ENCODE measurements at regions not wholly inside any gene's neighbourhood (a gene's known extent, or its start where the extent isn't known, plus 50 kb on each side); places are given as distances from the start of the nearest gene placed in this dataset.

- intact Hi-C loops (cut with DNase I): no loop called here
- Histone ChIP-seq H3K4me3 (peak overlapping the region in 1 of 4 donors; percentile 8), H3K4me1 (peaks cover 6 to 35% (median 29%) of the 10 kb centered on the region in 3 donors), H3K9me3 (no peaks in the 10 kb centered on the region), H3K27ac (peak overlapping the region in 3 of 4 donors; percentile 49 to 76 (median 73)), H3K36me3 (no peaks in the 10 kb centered on the region), H3K27me3 (no peaks in the 10 kb centered on the region)
- FAIRE-seq (no peak), ATAC-seq (peak; percentile 83 to 91 (median 88)), DNase-seq (peak in 2 of 6 donors; percentile 28 to 40)
- no peak for TF ChIP-seq CTCF (IDR thresholded peaks at IDR 0.05)
- WGBS, 2 donors: 6 to 11% methylated on average over 3 of the region's 3 CpGs
Measured at GRCh38 chr14:51431033-51431709, 191.1 kb downstream of the TMX1 start.

- H3K4me3 ChIP-seq: no peak overlapping the region
- TF ChIP-seq CTCF (IDR thresholded peaks at IDR 0.05): no peak
- no peaks in the 10 kb centered on the region for H3K9me3 ChIP-seq
- no peak for ATAC-seq
- peak overlapping the region in 3 of 4 donors; percentile 10 to 76 (median 73) for H3K27ac ChIP-seq
- no peaks in the 10 kb centered on the region for H3K36me3 ChIP-seq
- WGBS, 2 donors: 15 to 21% methylated on average over 1 of the region's 1 CpG
- peaks cover 6 to 35% (median 29%) of the 10 kb centered on the region in 3 donors for H3K4me1 ChIP-seq
- no peak for DNase-seq
- intact Hi-C loops (cut with DNase I): no loop called here
- no peaks in the 10 kb centered on the region for H3K27me3 ChIP-seq
- no peak for FAIRE-seq
Measured at GRCh38 chr14:51431741-51432140, 191.7 kb downstream of the TMX1 start.

GRCh38 chr14:51432302-51432948 lies 192.4 kb downstream of the TMX1 start:
- peak overlapping the region in 2 of 4 donors; percentile 73 to 76 for H3K27ac ChIP-seq
- H3K27me3 ChIP-seq: no peaks in the 10 kb centered on the region
- intact Hi-C loops (cut with DNase I): no loop called here
- H3K9me3 ChIP-seq: no peaks in the 10 kb centered on the region
- H3K36me3 ChIP-seq: no peaks in the 10 kb centered on the region
- 54 to 72% methylated on average over 3 of the region's 3 CpGs for WGBS, 2 donors
- H3K4me3 ChIP-seq: no peak overlapping the region
- no peak for DNase-seq
- TF ChIP-seq CTCF (IDR thresholded peaks at IDR 0.05): no peak
- ATAC-seq: peak in 2 of 4 donors; percentile 19 to 36
- FAIRE-seq: no peak
- peaks cover 6 to 35% (median 29%) of the 10 kb centered on the region in 3 donors for H3K4me1 ChIP-seq

DNA sequence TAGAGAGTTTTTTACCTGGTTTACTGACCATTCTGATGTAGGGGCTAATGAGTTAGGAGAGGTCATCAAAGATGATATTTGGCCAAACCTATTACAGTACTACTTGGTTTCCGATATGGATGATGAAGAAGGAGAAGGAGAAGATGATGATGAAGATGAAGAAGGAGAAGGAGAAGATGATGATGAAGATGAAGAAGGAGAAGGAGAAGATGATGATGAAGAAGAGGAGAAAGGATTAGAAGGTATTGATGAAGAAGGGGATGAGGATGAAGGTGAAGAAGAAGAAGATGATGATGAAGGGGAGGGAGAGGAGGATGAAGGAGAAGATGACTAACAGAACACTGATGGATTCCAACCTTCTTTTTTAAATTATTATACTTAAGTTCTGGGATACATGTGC lies 196.6 kb downstream of the TMX1 start:
- FAIRE-seq (no peak), DNase-seq (no peak), ATAC-seq (no peak)
- no peak for TF ChIP-seq CTCF (IDR thresholded peaks at IDR 0.05)
- Histone ChIP-seq H3K9me3 (no peaks in the 10 kb centered on the region), H3K36me3 (no peaks in the 10 kb centered on the region), H3K4me1 (peaks cover 5 to 15% (median 9%) of the 10 kb centered on the region in 3 donors), H3K27me3 (no peaks in the 10 kb centered on the region), H3K27ac (no peak overlapping the region), H3K4me3 (no peak overlapping the region)
- intact Hi-C loops (cut with DNase I): no loop called here
- 83 to 91% methylated on average over 1 of the region's 1 CpG for WGBS, 2 donors

GRCh38 chr14:51439896-51440295 lies 199.8 kb downstream of the TMX1 start:
- WGBS, 2 donors: 16 to 24% methylated on average over 4 of the region's 4 CpGs
- Histone ChIP-seq H3K36me3 (no peaks in the 10 kb centered on the region), H3K27me3 (no peaks in the 10 kb centered on the region), H3K4me1 (no peaks in the 10 kb centered on the region), H3K27ac (no peak overlapping the region), H3K9me3 (no peaks in the 10 kb centered on the region), H3K4me3 (no peak overlapping the region)
- ATAC-seq (no peak), FAIRE-seq (no peak), DNase-seq (no peak)
- intact Hi-C loops (cut with DNase I): no loop called here
- TF ChIP-seq CTCF (IDR thresholded peaks at IDR 0.05): no peak
